Ovary (tissue), 7 donors: ENCODE measurements at regions not wholly inside any gene's neighbourhood (a gene's known extent, or its start where the extent isn't known, plus 50 kb on each side); places are given as distances from the start of the nearest gene placed in this dataset.

Experiments used
- DNase-seq, 5 donors: peaks; one replicate each; pipeline ENCODE4 v3.0.0-alpha.2; 2019 to 2020
- H3K27ac ChIP-seq, 2 donors: fragments of 200-600 bp; one replicate each; pipeline versions ENCODE4 v1.5.1 to v1.8.0; 2019 to 2022
- H3K27me3 ChIP-seq: fragments of 200-600 bp; one replicate; pipeline ENCODE4 v1.8.0; 2022
- H3K36me3 ChIP-seq: fragments of 200-600 bp; sonication (generic); one replicate; pipeline ENCODE4 v1.5.1; 2019
- H3K4me1 ChIP-seq: one replicate; pipeline ENCODE4 v1.8.1; 2013; ENCODE audit warnings: mild to moderate bottlenecking, moderate library complexity; ENCODE audit not compliant: insufficient read depth
- H3K4me3 ChIP-seq: fragments of 200-600 bp; sonication (generic); one replicate; pipeline ENCODE4 v1.5.1; 2017
- H3K9me3 ChIP-seq, 2 donors: fragments of 200-600 bp in 1 of 2; sonication (generic) in 1 of 2; one replicate each; pipeline versions ENCODE4 v1.5.1 to v1.8.1; 2013 to 2019; ENCODE audit warnings: mild to moderate bottlenecking in 1 of 2, moderate library complexity in 1 of 2
- CTCF ChIP-seq, 3 donors: fragments of 450-650 bp in 2 of 3; fragments of 200-600 bp in 1 of 3; IDR thresholded peaks; one replicate each; pipeline versions ENCODE4 v1.5.1 to v1.8.0; 2016 to 2022; ENCODE audit warnings: antibody characterized with exemption in 3 of 3, mild to moderate bottlenecking in 1 of 3
- EP300 ChIP-seq: sonication (generic); formaldehyde crosslinking; IDR thresholded peaks from one replicate; pipeline ENCODE4 v1.6.1; 2017; ENCODE audit warnings: antibody characterized with exemption
- POLR2A ChIP-seq: fragments of 450-650 bp; IDR thresholded peaks from one replicate; pipeline ENCODE4 v1.6.1; 2017; ENCODE audit warnings: antibody characterized with exemption, mild to moderate bottlenecking, moderate library complexity
- WGBS, 3 donors: extraction: QIAGEN DNeasy Blood & Tissue Kit in 1 of 3; methylation state at CpG; one replicate each; pipeline versions ENCODE4 v1.1.5 to v1.1.7; 2013 to 2017; 5-methylcytosine and 5-hydroxymethylcytosine counted together
- intact Hi-C, 4 donors: fragments of 100-400 bp; cut with DNase I; formaldehyde crosslinking; loops; one replicate each; pipeline versions ENCODE4 v1.11.0 to v1.15.1; 2022 to 2023
- donor health status: DM: no; HTN: no; CAD: no; lungs with moderate emphysema.
- donor health status: DM: no; HTN: no; CAD: no.
- donor health status: Bipolar disorder and iron deficiency.
- donor health status: DM: no; HTN: no; CAD: no.
- donor health status: DM: yes; HTN: yes; CAD: no.

- DNase-seq, result no peak
- no peaks in the 10 kb centered on the region for H3K36me3 ChIP-seq
- H3K27ac ChIP-seq, result no peak overlapping the region
- no peaks in the 10 kb centered on the region for H3K27me3 ChIP-seq
- no peak for TF ChIP-seq EP300
- TF ChIP-seq POLR2A, result no peak
- no peak for TF ChIP-seq CTCF (IDR thresholded peaks at IDR 0.05)
- WGBS, 3 donors, result 75 to 77% (median 76%) methylated on average over 6 of the region's 6 CpGs
- intact Hi-C loops, result no loop called here
- no peak overlapping the region for H3K4me3 ChIP-seq
- H3K4me1 ChIP-seq, result peaks cover 11% of the 10 kb centered on the region
- H3K9me3 ChIP-seq, result no peaks in the 10 kb centered on the region
Measured at GRCh38 chr5:152136321-152136720, 211.7 kb upstream of the GLRA1 start.

GRCh38 chr5:152135827-152136226, 211.2 kb upstream of the GLRA1 start:
- 35 to 40% (median 38%) methylated on average over 2 of the region's 2 CpGs for WGBS, 3 donors
- TF ChIP-seq POLR2A, result no peak
- no peak for TF ChIP-seq CTCF (IDR thresholded peaks at IDR 0.05)
- no peak for TF ChIP-seq EP300

GRCh38 chr5:152125661-152126205, 201.1 kb upstream of the GLRA1 start:
- H3K27ac ChIP-seq, result no peak overlapping the region
- DNase-seq, result no peak
- WGBS, 3 donors, result 72 to 84% (median 72%) methylated on average over 7 of the region's 7 CpGs
- intact Hi-C loops, result no loop called here
- H3K4me3 ChIP-seq, result no peak overlapping the region
- TF ChIP-seq CTCF (IDR thresholded peaks at IDR 0.05), result no peak
- no peak for TF ChIP-seq POLR2A
- TF ChIP-seq EP300, result no peak
- no peaks in the 10 kb centered on the region for H3K9me3 ChIP-seq
- no peaks in the 10 kb centered on the region for H3K27me3 ChIP-seq
- H3K36me3 ChIP-seq, result no peaks in the 10 kb centered on the region
- peaks cover 9% of the 10 kb centered on the region for H3K4me1 ChIP-seq

More at GRCh38 chr5:152135827-152136226, 211.2 kb upstream of the GLRA1 start:
- no peak overlapping the region for H3K4me3 ChIP-seq
- no peak overlapping the region for H3K27ac ChIP-seq
- peaks cover 11% of the 10 kb centered on the region for H3K4me1 ChIP-seq
- intact Hi-C loops, result no loop called here
- no peaks in the 10 kb centered on the region for H3K36me3 ChIP-seq
- no peaks in the 10 kb centered on the region for H3K27me3 ChIP-seq
- DNase-seq, result no peak
- H3K9me3 ChIP-seq, result no peaks in the 10 kb centered on the region

- no peaks in the 10 kb centered on the region for H3K27me3 ChIP-seq
- no peaks in the 10 kb centered on the region for H3K9me3 ChIP-seq
- intact Hi-C loops, result no loop called here
- H3K27ac ChIP-seq, result no peak overlapping the region
- no peak overlapping the region for H3K4me3 ChIP-seq
- WGBS, 3 donors, result 85 to 90% (median 86%) methylated on average over 12 of the region's 12 CpGs
- TF ChIP-seq CTCF (IDR thresholded peaks at IDR 0.05) (no peak), EP300 (no peak), POLR2A (no peak)
- H3K36me3 ChIP-seq, result no peaks in the 10 kb centered on the region
- no peak for DNase-seq
- H3K4me1 ChIP-seq, result peaks cover 9% of the 10 kb centered on the region
Measured at GRCh38 chr5:152124409-152125041, 199.9 kb upstream of the GLRA1 start.
